ENCODE measurements at regions not wholly inside any gene's neighbourhood (a gene's known extent, or its start where the extent isn't known, plus 50 kb on each side); places are given as distances from the start of the nearest gene placed in this dataset.
"Not testable (repeated sequence)": the region's sequence is repeated elsewhere in the genome, so short reads cannot be mapped to it uniquely, and the experiment has no call there.

DNA sequence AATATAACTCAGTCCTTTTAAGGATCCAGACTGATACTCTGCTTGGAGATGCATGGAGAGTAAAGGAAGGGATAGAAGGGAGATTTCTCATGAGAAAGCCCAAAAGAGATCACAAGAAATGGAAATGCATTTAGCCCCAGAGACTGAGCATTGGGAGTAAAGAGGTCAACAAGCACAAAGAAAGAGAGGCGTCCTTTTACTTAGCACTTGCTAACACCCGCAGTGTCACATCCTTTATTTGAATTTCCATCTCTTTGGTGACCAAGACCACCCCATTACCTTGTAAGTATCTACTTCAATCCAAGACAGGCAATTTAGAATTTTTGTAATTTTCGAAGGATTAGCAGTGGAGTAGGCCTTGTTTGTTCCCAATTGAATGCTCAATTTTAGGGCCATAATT, 111.8 kb upstream of the DCC start:
- no peak for DNase-seq (ENCODE audit: extremely low read depth, low read depth)

- no peak for DNase-seq (ENCODE audit: extremely low read depth, low read depth)
Observed at GRCh38 chr18:52236131-52236530, 103.9 kb upstream of the DCC start.

- peak; percentile 31 for DNase-seq (ENCODE audit: extremely low read depth, low read depth)
Observed at GRCh38 chr18:52237551-52237950, 102.4 kb upstream of the DCC start.

GRCh38 chr18:52242711-52243110, 97.3 kb upstream of the DCC start:
- DNase-seq (ENCODE audit: extremely low read depth, low read depth), result no peak

DNA sequence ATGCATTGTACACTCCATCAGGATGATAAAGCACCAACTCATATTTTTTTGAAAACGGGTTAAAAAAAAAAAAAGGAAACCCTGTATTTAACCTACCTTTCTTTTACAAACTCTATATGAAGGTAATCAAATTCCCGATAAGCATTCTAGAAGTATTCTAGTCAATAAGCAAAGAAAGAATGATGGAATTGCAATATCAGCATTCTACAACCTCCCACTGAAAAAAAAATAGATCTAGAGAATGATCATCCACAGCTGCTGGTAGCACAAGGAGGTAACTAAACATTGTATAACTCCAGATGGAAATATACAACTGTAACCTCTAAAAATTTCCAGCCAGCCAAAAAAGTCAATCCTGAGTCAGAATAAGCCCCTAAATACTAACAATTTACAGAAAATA, 95.3 kb upstream of the DCC start:
- no peak for DNase-seq (ENCODE audit: extremely low read depth, low read depth)

DNA sequence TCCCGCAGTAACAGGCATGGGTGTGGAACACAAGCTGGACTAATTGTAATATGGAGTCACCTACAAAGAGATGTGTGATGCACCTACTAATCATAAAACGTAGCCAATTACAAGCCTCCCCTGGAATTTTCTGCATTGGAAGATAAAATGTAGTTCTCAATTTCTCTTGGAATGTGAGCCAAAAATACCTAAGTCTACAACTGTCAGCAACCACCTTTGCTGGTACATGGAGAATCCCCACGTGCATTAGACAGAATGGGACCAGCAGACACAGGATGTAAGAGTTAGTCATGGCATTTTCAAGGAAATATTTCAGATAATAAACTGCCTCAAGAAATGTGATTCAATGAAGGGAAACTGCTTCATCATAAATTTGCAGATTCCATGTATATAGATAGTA, 85.6 kb upstream of the DCC start:
- DNase-seq (ENCODE audit: extremely low read depth, low read depth), result no peak

GRCh38 chr18:52257417-52257816, 82.6 kb upstream of the DCC start:
- not testable (repeated sequence) for DNase-seq (ENCODE audit: extremely low read depth, low read depth)

GRCh38 chr18:52275817-52276216, 64.2 kb upstream of the DCC start:
- no peak for DNase-seq (ENCODE audit: extremely low read depth, low read depth)

DNA sequence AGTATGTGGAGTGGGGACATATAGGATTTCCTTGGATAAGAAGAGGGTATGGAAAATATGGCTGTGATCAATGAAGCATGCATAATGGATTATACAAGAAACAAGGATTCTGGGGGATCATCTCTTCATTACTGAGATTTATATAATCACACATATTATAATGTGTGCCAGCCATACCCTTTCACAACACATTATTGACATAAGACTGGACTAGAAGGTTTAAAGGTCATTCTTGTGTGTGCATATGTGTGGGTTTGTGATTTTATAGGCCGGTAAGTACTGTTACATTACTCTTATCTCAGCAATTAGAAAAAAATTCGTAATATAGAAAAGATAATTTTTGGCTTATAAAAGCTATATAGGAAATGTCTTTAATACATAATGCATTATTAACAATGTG, 62.2 kb upstream of the DCC start:
- DNase-seq (ENCODE audit: extremely low read depth, low read depth), result no peak

DNA sequence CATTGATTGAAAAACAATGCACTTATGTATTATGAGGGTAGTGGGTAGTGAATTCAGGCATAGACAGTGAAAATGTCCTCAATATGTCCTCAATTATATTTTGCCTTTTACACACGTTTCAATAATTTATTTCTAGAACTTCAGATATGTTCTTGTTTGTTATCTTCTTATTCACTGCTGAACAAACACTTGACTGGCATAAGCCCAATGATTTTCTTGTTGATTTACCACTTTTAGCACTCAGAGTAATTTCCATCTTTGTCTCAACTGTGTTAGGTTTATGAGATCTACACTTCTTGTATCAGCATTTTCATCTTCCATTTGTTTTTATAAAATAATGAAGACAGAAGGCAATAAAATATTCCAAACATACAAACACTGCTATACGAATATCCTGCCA, 61.8 kb upstream of the DCC start:
- DNase-seq (ENCODE audit: extremely low read depth, low read depth), result no peak

- DNase-seq (ENCODE audit: extremely low read depth, low read depth), result no peak
Observed at GRCh38 chr18:52280702-52281101, 59.3 kb upstream of the DCC start.

DNA sequence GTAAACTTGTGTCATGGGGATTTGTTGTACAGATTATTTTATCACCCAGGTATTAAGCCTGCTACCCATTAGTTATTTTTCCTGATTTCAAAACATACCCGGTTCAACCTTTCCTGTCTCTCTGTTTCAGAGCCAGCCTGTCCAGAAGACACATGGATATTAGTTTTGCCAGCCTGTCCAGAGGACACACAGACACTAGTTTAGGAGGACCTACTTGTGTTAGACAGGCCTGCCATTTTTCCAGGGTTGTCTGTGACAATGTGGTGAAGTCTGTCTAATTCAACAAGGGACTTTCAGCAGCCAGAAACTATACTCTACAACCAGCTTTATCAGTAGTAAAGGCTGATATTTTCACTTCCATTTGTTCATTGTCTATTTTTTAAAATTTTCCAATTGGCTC, 56.1 kb upstream of the DCC start:
- DNase-seq (ENCODE audit: extremely low read depth, low read depth), result no peak

DNA sequence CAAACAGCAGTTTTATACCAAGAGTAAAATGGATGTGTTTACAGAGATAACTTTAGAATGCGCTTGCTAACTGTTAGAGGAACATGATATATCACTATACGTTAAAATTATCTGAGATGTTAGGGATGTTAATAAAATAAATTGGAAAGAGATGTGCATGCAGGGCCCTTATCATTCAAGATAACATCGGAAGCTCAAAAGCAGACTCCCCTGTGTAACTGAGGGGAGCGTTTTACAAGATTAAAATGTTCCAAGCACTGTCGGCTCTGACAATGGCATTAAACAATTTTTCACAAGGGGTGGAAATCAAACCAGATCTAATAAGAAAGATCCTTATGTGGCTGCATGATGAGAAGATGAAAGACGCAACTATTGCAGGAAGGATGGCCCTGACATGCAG, 53.3 kb upstream of the DCC start:
- DNase-seq (ENCODE audit: extremely low read depth, low read depth), result peak; percentile 33

DNA sequence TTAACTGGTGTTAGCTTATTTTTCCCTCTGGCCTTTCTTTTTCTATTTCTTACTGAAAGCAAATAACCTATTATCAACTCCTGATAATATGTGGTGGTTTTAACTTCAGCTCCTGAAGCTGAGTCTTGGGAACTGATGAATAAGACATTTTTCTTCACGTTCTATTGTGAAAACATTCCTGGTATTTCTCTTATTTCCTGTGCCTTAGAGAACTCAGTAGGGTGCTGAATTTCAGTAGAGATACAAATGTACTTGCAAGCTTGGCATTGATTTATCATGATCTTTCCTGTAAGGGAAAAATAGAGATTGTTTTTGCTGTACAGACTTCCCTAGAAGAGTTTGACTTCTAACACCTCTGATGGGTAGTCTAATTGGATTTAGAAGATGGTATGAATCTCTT, 52.8 kb upstream of the DCC start:
- peak; percentile 46 for DNase-seq (ENCODE audit: extremely low read depth, low read depth)

DNA sequence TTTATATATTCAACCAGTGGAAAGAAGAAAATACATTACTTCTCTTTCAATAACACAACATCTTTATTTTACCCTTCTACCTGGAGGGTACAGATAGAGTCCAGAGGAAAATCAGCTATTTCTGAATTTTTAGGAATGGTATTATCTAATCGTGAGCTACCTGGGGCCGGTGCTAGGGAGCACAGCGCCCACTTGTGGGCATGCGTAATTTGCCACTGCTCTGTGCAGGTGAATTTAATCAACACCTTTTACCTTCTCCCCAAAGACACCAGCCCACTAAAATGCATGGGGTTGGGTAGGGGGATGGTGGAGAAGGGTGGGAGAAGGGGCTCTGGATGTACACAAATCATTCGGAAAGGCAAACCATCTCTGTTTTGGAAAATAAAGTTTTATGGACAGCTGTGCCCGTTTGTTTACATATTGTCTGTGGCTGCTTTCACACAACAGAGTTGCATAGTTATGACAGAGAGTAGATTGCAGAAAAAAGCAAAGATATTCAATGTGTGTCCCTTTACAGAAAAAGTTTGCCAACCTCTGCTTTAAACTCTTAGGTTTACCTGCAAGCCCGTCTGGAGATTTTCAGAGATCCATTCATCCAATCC, 51.5 kb upstream of the DCC start:
- DNase-seq (ENCODE audit: extremely low read depth, low read depth), result peak; percentile 5

- no peak for DNase-seq (ENCODE audit: extremely low read depth, low read depth)
Observed at GRCh38 chr18:52289392-52289791, 50.6 kb upstream of the DCC start.

Small RNAs in the stretch of these regions (small RNA-seq; reads per million reads assigned to genes)
- 0 to 0.06 reads per million in 2 experiments for gene RNU1-46P

All from NCI-H460 (cell line).